ENCODE measurements at regions not wholly inside any gene's neighbourhood (a gene's known extent, or its start where the extent isn't known, plus 50 kb on each side); places are given as distances from the start of the nearest gene placed in this dataset.
"Not testable (repeated sequence)": the region's sequence is repeated elsewhere in the genome, so short reads cannot be mapped to it uniquely, and the experiment has no call there.

DNA sequence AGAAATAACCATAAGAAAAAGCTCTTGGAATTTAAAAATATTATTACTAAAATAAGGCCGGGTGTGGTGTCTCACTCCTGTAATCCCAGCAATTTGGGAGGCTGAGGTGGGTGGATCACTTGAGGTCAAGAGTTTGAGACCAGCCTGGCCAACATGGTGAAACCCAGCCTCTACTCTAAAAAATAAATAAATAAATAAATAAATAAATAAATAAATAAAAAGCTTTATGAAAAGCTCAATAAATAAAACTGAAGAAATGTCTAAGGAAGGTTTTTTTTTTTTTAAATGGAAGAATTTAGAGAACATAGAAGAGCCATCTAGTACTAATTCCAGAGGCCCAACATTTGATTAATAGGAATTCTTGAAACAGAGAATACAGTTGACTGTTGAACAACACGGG, 249.1 kb upstream of the PROX1 start:
- DNase-seq = no peak

DNA sequence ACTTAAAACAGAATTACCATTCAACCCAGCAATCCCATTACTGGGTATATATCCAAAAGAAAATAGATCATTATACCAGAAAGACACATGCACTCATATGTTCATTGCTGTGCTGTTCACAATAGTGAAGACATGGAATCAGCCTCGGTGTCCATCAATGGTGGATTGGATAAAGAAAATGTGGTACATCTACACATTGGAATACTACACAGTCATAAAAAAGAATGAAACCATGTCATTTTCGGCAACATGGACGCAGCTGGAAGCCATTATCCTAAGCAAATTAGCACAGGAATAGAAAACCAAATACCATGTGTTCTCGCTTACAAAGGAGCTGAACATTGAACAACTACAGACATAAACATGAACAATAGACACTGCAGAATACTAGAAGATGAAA, 244.8 kb upstream of the PROX1 start:
- no peak for DNase-seq

DNA sequence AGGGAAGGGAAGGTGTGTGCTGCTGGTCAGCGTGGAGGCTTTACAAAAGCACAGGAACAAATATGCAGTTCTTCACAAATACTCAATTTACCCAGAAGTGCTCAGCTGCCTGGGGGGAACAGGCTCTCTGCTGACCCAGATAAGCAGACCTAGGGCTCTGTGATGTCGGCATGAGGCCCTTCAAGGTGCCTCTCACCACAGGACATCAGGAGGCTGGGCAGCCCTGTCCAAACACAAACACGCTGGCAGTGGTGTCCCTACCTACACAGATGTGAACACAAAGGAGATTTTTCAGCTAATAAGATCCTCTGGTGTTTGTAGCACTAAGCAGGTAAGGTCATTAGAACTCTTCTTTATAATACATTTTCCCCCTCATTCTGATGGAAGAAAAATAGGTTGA, 243.0 kb upstream of the PROX1 start:
- DNase-seq = no peak

DNA sequence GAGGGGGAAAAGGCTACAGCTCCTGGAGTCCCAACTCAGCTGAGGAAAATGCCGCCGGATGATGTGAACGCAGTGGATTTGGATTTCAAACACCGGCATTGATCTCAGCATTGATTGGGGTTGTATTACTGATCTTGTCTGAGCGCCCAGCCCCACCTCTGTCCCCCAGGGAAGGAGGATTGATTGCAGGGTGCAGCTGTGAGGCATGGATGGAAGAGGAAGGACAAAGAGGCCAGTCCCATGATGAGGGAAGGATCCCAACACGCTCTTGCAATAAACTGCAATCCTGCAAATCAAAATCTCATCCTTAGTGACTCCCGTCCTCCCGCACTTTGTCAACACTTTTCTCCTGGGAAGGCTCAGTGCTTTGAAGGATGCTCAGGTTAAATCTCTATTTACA, 242.3 kb upstream of the PROX1 start:
- no peak for DNase-seq

DNA sequence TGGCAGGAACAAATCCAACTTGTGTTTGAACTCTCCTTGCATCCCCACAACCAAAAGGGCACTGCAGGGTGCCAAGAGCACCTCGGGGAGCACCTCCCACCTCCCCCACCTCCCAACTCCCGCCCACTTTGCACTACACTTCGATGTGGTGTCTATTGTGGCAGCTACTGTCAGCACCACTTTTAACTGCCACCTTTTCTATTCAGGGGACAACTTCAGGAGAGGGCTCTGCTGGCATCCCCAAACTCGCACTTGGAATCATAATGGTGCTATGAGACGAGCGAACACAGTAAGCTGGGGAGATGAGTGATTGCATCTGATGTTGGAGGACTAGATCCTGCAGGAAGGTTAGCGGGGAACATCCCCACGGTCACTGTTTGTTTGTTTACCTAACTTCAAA, 238.2 kb upstream of the PROX1 start:
- DNase-seq = no peak

DNA sequence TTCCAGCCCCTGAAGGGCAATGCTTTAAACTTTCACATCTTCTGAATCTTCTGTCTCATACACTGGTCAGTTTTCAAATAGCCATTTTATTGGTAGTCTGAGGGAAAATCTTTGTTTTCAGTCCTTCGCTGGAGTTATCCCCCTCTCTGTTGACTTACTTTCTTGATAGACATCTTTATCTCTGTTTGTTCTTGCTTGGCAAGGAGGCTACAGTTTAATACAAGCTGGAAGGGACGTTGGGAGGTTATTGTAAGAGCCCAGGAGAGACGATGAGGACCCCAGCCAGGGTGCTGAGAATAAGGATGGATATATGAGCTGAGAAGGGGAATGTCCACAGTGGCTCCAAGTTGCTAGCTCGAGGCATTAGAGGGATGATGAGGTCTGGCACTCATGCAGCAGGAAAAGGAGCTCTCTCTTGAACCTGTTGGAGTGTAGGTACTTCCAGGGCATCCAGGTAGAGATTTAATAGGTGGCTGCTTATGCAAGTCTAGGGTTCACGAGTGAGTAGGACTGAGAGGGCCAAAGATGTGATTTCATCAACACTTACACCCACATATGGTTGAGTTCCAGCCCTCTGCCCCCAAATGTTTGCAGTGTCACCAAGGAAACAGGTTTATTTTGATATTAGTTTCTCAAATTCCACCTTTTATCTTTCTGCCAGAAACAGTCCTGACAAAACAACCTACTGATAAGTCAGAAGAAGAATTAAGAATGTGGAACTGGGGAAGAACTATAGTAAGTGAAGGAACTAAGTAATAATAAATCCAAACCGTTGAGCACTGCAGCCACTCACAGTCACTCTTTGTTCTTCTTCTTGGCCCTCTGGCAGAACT, 237.3 kb upstream of the PROX1 start:
- no peak for DNase-seq

DNA sequence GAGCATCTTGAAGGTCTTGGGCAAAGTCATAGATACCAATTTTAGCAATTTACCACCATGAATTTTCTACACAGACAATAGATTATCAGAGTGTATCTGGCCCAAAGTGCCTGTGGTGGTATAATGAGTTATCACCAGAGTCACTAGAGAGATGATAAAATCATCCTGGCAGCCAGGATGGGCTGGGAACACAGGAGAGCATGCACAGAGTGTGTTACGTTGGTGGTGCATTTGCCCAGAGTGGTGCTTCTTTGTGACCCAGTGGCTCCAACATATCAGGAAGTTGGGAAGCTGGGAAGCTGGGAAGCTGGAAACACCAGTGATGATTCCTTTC, 236.7 kb upstream of the PROX1 start:
- no peak for DNase-seq

DNA sequence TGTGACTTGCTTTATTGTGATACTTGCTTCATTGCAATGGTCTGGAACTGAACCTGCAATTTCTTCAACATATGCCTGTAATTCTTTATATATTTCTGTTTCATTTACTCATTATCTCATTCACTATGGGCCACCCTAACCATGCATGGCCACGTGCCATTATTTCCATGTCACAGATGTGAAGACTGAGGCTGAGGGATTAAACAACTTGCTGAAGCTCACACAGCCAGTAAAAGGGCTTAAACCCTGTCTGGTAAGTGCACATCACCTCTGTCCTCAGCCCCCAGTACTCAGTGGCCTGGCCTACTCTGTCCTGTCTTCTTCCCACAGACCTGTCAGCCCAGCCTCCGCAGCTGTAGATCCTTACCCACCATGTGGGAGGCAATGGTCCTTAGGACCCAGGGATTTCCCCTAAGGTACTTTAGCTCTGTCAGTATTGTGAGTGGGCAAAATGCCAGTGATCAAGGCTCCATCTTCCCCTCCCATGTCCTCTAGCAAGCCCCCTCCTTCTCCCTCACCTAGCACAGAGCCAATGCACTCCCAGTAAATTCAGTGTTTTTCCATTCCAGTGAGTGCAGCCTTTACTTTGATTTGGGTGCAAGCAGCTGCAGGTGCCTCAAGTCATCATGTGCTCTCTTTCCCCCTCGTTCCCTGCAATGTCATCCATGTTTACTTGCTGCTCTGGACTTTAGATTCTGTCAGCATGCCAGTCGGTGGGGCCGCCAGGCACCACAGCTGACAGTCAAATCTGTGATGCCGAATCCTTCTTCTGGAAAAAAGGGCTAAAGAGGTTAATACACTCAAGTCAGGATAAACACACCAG, 228.2 kb upstream of the PROX1 start:
- peak; percentile 78 to 82 for DNase-seq

DNA sequence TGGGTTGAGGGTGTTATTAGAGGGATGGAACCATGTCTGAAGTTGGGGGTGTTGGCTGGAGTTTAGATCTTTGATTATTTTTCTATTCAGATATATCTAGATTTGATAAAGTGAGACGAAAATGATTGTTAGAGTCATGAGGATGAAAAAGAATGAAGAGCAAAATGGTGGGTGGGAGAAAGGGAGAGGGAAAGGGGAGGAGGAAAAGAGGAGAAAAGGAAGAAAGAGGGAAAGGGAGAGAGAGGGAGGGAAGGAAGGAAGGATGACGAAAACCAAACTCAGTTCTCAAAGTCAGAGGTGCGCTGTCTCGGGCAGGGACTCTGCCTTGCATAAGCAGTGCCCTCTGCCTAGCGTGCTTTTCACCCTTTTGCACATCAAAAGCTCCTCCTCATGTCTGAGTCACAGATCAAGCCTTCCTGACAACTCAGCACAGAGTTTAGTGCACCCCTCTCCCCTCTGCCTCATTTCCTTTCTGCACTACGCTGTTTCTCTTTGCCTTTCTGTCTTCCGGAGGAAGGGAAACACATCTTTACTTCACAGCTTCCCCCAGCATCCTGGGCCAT, 225.8 kb upstream of the PROX1 start:
- no peak for DNase-seq

DNA sequence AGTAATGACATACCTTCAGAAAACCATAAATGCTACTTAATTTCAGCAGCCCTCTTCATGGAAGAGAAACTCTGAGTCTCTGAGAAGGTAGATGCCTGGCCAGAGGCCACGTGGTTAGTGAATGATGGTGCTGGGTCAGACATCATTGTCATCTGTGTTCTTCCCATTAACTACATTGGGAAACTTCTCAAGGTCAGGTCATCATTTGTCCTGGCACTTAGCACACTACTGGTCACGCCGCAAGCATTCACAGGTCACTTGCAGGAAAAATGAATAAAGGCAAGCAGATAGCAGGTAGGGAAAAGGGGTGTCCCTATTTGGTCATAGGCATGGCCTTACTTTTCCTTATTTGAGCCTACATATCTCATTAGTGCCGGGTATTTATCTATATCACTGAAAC, 220.1 kb upstream of the PROX1 start:
- DNase-seq = no peak

DNA sequence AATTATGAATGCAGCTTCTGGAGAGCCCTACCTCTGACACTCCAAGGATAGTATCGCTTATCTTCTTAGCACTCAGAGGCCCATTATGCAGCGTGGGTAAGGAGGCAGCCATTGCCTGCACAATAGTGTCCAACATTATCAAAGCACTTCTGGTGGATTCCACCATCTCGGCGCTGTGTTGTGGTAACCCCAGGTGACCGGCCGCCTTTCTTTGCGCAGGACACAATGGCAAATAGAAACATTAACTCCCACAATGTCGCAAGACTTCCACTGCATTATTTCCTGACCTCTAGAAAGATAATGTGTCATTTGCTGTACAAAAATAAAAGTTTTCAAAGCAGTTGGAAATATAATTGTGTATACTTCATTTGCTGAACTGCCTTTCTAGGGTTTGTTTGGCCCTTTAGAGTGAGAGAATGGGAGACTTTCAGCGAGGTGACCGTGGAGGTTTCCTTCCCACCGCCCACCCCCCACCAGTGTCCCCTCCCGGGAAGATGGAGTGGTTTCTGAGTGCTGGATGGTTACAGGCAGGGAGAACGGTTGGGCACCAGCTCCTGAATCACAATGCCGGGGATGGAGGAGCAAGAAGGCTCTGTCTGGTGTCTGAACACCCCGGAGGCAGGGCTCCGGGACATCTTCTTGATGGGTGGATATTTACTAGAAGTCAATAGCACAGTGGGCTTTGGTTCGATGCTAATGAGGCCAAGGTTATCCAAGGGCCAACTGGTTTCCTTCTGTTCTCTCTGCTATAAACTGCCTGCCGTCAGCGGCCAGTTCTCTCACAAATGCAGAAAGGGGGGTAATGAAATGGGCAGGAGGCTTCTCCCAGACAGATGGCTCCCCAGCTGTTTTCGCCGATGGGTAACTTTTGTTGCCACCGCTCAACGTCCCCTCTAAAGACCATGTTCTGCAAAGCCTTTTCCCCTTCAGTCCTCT, 215.4 kb upstream of the PROX1 start:
- no peak for DNase-seq

DNA sequence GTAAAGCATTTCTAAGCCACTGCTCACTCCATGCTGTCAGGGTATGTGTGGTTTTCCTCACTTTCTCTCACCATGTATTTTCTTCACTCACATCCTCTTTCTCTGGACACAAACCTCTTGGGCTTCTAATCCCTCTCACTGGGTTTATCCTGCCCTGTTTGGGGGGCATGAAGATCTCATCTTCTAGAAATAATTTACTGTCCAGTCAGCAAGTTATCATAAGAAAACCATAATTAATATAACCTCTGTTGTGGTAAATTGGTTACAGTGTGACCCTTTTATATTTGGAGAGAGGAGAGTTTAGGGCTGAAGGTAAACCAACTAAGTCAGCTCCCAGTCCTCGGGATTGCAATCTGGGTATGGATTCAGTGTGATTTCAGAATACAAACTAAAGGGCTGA, 213.8 kb upstream of the PROX1 start:
- DNase-seq = no peak

DNA sequence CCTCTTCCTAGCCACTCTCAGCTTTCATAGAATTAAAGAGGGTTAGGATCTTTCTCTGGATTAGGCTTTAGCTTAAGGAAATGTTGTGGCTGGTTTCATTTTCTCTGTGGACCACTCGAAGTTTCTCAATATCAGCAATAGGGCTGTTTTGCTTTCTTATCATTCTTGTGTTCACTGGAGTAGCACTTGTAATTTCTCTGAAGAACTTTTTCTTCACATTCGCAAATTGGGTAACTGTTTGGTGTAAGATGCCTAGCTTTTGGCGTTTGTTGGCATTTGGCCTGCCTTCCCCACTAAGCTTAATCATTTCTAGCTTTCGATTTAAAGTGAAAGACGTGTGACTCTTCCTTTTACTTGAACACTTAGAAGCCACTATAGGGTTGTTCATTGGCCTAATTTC, 210.8 kb upstream of the PROX1 start:
- no peak for DNase-seq

DNA sequence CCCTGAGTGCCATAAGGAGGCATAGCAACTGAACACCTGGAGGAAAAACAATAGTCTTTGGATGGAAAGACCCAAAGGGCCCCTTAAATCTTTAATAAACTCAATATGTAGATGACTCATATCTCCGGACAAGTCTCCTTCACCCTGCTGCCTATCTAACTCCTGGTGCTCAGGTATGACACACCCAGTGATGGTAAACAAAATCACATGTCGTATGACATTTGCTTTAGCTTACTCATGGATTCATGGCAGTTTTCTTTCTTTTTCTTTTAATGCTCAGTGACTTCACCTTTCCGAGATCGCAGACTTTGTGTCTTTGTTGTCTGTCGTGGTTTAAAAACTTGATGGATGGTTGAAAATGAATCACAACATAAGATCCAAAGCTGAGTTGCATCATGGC, 208.5 kb upstream of the PROX1 start:
- no peak for DNase-seq

DNA sequence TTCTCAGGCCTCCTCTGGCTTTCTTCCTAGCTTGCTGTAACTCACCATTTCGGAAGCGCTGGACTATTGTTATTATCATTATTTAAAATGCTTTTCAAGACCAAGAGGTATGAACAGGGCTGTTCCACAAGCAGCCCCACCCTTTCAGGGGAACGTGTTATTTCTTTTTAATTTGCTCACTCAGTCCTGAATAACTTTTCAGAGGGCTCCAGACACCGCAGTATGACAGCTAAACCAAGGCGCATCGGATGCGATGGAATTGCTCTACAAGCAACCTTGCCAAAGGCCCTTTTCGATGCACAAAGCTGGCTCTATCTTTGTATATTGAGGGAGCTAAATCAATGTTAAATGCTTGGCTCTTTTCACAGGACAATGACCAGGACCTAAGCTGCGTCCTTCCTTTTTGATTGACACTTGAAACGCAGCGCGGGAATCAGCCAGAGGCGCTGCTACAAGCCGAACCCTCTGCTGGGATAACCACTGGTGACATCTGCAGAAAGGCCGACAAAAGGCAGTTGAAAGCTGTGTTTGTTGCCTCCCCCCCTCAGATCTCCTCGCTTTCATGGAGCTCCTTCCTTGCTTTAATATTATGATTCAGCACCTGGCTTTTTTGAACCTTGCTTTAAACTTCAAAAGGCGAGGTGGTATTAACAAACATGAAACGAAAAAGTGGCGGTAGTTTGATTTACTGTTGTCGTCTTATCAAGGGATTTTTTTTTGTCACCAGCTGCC, 204.7 kb upstream of the PROX1 start:
- DNase-seq = no peak

DNA sequence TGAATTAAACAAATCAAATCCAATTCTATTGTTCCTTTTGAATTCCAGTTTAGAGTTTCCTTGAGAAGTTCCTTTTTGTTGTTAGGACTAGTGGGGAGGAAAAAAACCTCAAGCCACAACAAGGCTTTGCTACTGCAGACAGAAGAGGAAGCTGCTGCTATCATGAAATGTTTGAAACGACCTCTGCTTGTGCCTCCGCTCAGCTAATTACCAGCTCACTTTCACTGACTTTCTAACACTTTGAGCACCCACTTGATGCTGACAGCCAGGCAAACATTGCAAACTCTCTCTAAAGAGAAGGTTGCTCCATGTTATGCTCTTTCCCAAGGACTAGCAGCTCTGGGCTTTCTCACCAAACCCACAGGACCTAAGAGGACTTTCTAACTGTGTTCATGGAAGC, 203.9 kb upstream of the PROX1 start:
- DNase-seq = no peak

DNA sequence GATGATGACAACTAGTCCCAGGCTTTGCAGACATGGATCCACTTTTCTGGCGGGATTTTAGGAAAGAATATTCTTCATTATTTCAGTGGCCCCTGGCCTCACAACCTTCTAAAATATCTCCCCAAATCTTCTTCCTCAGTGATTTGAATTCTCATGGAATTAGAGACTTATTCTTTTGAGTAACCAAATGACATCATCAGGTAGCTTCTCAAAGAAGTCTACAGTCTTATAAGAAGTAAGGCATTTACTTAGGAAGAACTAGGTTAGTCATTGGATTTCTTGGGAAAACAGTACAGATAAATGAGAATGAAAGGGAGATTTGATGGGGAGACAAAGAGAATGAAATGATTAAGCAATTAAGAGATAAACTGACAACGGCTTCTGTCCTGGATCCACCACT, 201.1 kb upstream of the PROX1 start:
- DNase-seq = no peak

DNA sequence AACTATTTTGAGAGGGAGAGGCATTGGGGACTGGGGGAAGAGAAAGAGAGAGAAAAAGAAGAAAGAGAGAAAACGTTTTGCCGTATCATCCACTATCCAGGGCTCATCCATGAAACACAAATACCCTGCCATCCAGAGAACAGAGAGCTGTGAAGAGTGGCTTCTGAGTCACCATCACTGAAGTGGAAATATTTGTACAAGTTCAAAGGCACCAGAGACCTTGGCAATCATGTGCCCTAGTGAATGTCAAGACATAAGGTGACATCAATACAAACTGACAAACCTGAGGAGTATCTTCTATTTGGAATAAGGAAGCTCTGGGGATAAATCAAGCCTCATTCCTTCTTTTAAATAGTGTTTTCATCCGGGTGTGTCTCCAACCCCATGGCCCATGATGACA, 197.2 kb upstream of the PROX1 start:
- DNase-seq = no peak

DNA sequence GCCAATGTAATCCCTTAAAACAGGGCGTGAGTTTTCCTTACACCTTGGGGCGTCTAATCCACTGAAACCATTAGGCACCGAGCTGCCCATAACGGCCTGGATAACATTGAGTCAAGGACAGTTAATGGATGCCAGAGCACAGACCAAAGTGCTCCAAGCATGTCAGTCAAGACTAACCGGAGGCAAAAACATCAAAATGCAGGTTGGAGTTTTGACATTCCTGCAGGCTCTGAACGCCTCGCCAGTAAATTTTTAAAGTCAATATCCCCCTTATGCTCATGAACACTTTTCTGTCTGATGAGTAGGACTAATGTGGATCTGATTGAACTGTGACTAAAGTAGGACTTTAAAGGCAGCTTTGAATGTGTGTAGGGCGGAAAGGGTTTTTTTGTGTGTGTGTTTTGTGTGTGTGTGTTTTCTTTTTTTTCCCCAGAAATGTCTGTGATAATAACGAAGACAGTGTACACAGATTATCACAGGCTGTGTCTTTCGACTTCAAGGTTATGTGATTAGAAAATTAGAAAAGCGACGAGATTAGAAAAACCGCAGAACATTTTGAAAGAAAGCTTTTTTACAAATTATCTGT, 194.2 kb upstream of the PROX1 start:
- DNase-seq = no peak

DNA sequence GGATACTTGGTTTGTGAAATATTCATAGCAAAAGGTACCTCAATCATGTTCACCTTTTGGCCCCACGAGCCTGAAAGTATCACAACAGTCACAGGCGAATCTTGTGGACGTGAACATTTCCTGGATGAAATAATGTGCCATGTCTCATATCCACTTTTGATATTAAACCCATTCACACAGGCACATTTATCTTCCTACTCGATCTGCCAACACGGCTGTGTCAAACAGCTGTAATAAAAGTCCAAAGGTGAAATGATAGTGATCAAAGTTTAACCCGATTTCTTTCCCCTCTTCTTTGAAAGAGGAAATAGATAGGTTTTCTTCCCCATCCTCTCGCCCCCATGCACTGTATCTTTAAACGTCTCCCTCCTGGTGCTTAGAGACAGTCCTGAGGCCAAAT, 191.2 kb upstream of the PROX1 start:
- DNase-seq = no peak

DNA sequence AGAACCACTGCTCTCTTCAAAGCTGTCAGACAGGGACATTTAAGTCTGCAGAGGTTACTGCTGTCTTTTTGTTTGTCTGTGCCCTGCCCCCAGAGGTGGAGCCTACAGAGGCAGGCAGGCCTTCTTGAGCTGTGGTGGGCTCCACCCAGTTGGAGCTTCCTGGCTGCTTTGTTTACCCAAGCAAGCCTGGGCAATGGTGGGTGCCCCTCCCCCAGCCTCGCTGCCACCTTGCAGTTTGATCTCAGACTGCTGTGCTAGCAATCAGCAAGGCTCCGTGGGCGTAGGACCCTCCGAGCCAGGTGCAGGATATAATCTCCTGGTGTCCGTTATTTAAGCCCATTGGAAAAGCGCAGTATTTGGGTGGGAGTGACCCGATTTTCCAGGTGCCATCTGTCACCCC, 179.5 kb upstream of the PROX1 start:
- DNase-seq = not testable (repeated sequence)

DNA sequence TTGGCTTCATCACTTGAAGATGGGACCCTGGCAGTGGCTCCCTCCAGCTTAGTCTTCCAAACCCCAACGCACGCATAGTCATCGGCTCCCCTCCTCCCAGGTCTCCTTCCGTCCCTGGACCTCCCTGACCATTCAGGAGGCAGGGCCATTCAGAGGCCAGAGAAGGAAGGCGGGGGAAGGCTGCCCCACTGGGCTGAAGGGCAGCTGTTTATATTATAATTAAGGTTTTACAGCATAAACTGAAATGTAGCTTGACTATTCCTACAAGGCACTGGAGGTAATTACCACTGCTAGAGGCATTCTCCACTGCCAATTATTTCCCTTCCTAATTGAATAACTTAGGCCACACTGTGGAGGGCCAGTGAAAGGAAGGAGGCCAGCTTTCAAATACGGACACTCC, 170.6 kb upstream of the PROX1 start:
- no peak for DNase-seq
